ENCODE measurements at regions not wholly inside any gene's neighbourhood (a gene's known extent, or its start where the extent isn't known, plus 50 kb on each side); places are given as distances from the start of the nearest gene placed in this dataset.
"Not testable (repeated sequence)": the region's sequence is repeated elsewhere in the genome, so short reads cannot be mapped to it uniquely, and the experiment has no call there.

DNA sequence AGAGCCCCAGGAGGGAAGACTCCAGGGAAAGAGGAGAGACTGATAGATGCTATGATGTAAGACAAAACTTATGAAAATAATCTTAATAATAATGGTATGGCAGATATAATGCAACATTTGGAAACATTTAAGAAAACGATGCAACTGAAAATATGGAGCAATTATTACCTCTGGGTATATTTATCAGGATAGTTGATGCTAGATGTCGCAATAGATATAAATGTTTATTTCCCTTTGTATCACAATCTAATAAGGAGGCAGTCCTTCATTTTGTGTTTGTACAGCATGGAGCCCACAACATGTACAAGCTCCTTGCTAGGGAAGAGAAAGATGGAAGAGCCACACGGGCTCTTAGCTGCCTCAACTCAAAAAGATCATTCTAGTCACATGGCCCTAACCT is 101.1 kb upstream of the TMEM132E start:
- H3K9me3 Mint-ChIP-seq (ENCODE audit: low read depth): no peaks in the 10 kb centered on the region

DNA sequence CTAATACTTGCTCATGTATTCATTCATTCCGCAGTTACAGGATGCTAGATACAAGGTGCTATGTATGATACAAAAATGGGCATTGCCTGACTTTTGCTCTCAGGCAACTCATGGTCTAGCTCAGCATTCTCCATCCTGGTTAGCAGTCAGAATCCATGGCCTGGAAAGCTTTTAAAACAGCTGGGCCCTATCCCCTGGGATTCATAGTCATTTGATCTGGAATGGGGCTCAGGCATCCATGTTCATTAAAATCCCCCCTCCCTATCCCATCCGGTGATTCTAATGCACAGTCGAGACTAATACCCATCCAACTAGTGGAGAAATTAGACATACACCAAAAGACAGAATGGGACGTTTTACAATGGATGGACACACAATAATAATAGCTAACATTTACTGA is 104.1 kb upstream of the TMEM132E start:
- TF ChIP-seq, protein P1, sequence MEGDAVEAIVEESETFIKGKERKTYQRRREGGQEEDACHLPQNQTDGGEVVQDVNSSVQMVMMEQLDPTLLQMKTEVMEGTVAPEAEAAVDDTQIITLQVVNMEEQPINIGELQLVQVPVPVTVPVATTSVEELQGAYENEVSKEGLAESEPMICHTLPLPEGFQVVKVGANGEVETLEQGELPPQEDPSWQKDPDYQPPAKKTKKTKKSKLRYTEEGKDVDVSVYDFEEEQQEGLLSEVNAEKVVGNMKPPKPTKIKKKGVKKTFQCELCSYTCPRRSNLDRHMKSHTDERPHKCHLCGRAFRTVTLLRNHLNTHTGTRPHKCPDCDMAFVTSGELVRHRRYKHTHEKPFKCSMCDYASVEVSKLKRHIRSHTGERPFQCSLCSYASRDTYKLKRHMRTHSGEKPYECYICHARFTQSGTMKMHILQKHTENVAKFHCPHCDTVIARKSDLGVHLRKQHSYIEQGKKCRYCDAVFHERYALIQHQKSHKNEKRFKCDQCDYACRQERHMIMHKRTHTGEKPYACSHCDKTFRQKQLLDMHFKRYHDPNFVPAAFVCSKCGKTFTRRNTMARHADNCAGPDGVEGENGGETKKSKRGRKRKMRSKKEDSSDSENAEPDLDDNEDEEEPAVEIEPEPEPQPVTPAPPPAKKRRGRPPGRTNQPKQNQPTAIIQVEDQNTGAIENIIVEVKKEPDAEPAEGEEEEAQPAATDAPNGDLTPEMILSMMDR (IDR thresholded peaks at IDR 0.05): no peak
- Mint-ChIP-seq H3K27me3 (ENCODE audit: low read depth) (peaks cover 13% of the 10 kb centered on the region), H3K27ac (ENCODE audit: unreplicated experiment) (no peak overlapping the region), H3K4me1 (ENCODE audit: low read depth) (no peaks in the 10 kb centered on the region), H3K36me3 (ENCODE audit: low read depth) (no peaks in the 10 kb centered on the region), H3K4me3 (ENCODE audit: unreplicated experiment) (no peak overlapping the region), H3K9me3 (ENCODE audit: low read depth) (no peaks in the 10 kb centered on the region)
- DNase-seq (ENCODE audit: low spot score): no peak

More for the DNA sequence above, 101.1 kb upstream of the TMEM132E start:
- Mint-ChIP-seq H3K27me3 (ENCODE audit: low read depth) (peaks cover 9% of the 10 kb centered on the region), H3K36me3 (ENCODE audit: low read depth) (no peaks in the 10 kb centered on the region), H3K4me1 (ENCODE audit: low read depth) (no peaks in the 10 kb centered on the region), H3K4me3 (ENCODE audit: unreplicated experiment) (no peak overlapping the region), H3K27ac (ENCODE audit: unreplicated experiment) (no peak overlapping the region)
- TF ChIP-seq, protein P1 (IDR thresholded peaks at IDR 0.05): no peak
- DNase-seq (ENCODE audit: low spot score): no peak

DNA sequence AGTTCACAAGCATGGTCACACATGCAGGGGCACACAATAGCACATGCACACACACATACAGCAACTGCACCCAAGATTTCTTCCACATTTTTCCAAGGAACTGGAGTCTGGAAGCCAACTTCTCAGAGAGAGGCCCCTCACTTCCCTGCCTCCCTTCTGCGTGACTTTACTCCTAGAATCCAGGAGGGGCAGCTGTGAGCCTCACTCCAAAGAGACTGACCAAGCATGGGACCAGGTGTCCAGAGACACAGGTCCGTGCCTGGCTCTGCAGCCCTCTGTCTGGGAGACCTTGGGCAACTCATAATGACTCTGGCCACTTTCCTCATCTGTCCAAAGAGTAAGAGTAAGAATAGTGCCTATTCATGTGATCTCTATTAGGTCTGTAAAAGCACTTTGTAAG is 104.7 kb upstream of the TMEM132E start:
- Mint-ChIP-seq H3K4me1 (ENCODE audit: low read depth) (no peaks in the 10 kb centered on the region), H3K4me3 (ENCODE audit: unreplicated experiment) (no peak overlapping the region), H3K9me3 (ENCODE audit: low read depth) (no peaks in the 10 kb centered on the region), H3K27ac (ENCODE audit: unreplicated experiment) (no peak overlapping the region), H3K27me3 (ENCODE audit: low read depth) (peaks cover 13% of the 10 kb centered on the region), H3K36me3 (ENCODE audit: low read depth) (no peaks in the 10 kb centered on the region)
- TF ChIP-seq, protein P1 (IDR thresholded peaks at IDR 0.05): no peak
- no peak for DNase-seq (ENCODE audit: low spot score)

DNA sequence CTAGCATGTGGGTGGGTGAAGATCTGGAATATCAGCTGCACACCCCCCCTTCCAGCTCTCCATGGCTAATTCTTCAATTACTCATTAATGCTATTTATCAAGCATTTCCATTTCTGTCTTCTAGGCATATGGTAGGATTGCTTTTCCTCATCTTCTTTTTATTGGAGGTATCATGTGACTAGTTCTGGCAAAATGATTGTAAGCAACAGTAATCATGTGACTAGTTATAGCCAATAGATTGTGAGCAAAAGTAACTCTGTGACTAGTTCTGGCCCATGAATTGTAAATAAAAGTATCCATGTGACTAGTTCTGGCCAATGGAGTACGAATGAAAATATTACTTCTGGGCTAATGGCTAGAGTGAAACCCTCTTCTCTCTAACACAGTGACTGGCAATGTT is 107.0 kb upstream of the TMEM132E start:
- H3K36me3 Mint-ChIP-seq (ENCODE audit: low read depth): no peaks in the 10 kb centered on the region
- TF ChIP-seq, protein P1 (IDR thresholded peaks at IDR 0.05): no peak
- no peaks in the 10 kb centered on the region for H3K4me1 Mint-ChIP-seq (ENCODE audit: low read depth)
- H3K27me3 Mint-ChIP-seq (ENCODE audit: low read depth): peaks cover 10% of the 10 kb centered on the region
- DNase-seq (ENCODE audit: low spot score): no peak
- H3K9me3 Mint-ChIP-seq (ENCODE audit: low read depth): no peaks in the 10 kb centered on the region
- H3K27ac Mint-ChIP-seq (ENCODE audit: unreplicated experiment): no peak overlapping the region
- no peak overlapping the region for H3K4me3 Mint-ChIP-seq (ENCODE audit: unreplicated experiment)

DNA sequence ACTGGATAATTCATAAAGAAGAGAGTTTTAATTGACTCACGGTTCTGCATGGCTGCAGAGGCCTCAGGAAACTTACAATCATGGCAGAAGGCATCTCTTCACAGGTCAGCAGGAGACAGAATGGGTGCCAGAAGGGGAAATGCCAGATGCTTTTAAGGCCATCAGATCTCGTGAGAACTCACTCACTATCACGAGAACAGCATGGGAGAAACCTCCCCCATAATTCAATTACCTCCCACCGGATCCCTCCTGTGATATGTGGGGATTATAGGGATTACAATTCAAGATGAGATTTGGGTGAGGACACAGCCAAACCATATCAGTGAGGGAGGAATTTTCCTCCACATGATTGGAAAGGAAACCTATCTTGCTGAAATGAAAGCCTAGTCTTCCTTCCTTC is 108.1 kb upstream of the TMEM132E start:
- not testable (repeated sequence) for DNase-seq (ENCODE audit: low spot score); H3K4me3 Mint-ChIP-seq (ENCODE audit: unreplicated experiment); H3K9me3 Mint-ChIP-seq (ENCODE audit: low read depth); H3K4me1 Mint-ChIP-seq (ENCODE audit: low read depth); H3K36me3 Mint-ChIP-seq (ENCODE audit: low read depth); H3K27ac Mint-ChIP-seq (ENCODE audit: unreplicated experiment); H3K27me3 Mint-ChIP-seq (ENCODE audit: low read depth)

DNA sequence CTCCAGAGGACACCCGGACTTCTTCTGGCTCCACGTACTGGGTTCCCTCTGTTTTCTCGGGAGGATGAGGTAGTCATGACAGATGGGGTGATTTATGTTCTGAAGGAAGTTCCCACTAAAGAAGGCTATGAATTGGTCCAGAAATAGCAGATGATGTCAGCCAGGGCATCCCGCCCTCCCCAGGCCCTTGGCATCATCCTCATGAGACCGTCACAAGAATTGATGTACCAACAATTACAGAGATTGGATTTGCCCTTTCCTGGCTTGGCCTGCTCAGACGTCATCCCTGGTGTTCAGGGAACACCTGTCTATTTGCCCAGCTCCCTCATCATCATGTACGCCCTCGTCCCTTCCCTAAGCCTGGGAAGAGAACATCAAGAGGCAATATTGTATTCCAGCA is 102.8 kb upstream of the CCL1 start:
- Mint-ChIP-seq H3K27ac (ENCODE audit: unreplicated experiment) (no peak overlapping the region), H3K27me3 (ENCODE audit: low read depth) (peaks cover 15% of the 10 kb centered on the region), H3K36me3 (ENCODE audit: low read depth) (no peaks in the 10 kb centered on the region), H3K4me1 (ENCODE audit: low read depth) (no peaks in the 10 kb centered on the region), H3K9me3 (ENCODE audit: low read depth) (no peaks in the 10 kb centered on the region), H3K4me3 (ENCODE audit: unreplicated experiment) (no peak overlapping the region)
- no peak for DNase-seq (ENCODE audit: low spot score)
- TF ChIP-seq, protein P1 (IDR thresholded peaks at IDR 0.05): no peak

Data from chondrocyte (in vitro differentiated cells).